Neural progenitor cell (in vitro differentiated cells): ENCODE measurements at regions not wholly inside any gene's neighbourhood (a gene's known extent, or its start where the extent isn't known, plus 50 kb on each side); places are given as distances from the start of the nearest gene placed in this dataset.

Experiments used
- DNase-seq: peaks from one replicate; pipeline ENCODE4 v3.0.0-alpha.2; 2016; ENCODE audit warnings: low spot score
- H2AFZ ChIP-seq: fragments of 200-600 bp; sonication (generic); replicated peaks from 2 replicates; pipeline ENCODE4 v1.6.1; 2016; ENCODE audit warnings: antibody characterized with exemption
- H3F3A ChIP-seq: fragments of 200-600 bp; sonication (generic); 2 replicates; pipeline ENCODE4 v1.6.1; 2016; ENCODE audit warnings: antibody characterized with exemption, low read depth
- H3K27ac ChIP-seq: fragments of 200-600 bp; sonication (generic); 2 replicates; pipeline ENCODE4 v1.5.1; 2016; ENCODE audit warnings: mild to moderate bottlenecking
- H3K27me3 ChIP-seq: fragments of 200-600 bp; sonication (generic); 2 replicates; pipeline ENCODE4 v1.6.1; 2016; ENCODE audit warnings: mild to moderate bottlenecking, moderate library complexity
- H3K36me3 ChIP-seq: fragments of 200-600 bp; sonication (generic); 2 replicates; pipeline ENCODE4 v1.5.1; 2016
- H3K4me1 ChIP-seq: fragments of 200-600 bp; sonication (generic); 2 replicates; pipeline ENCODE4 v1.6.1; 2016; ENCODE audit warnings: mixed run types
- H3K4me2 ChIP-seq: fragments of 200-600 bp; sonication (generic); 2 replicates; pipeline ENCODE4 v1.6.1; 2016
- H3K4me3 ChIP-seq: fragments of 200-600 bp; sonication (generic); 2 replicates; pipeline ENCODE4 v1.5.1; 2016
- H3K79me2 ChIP-seq: fragments of 200-600 bp; sonication (generic); 2 replicates; pipeline ENCODE4 v1.6.1; 2016; ENCODE audit warnings: low read depth
- H3K9ac ChIP-seq: fragments of 200-600 bp; sonication (generic); 2 replicates; pipeline ENCODE4 v1.6.1; 2016
- H3K9me3 ChIP-seq: fragments of 200-600 bp; sonication (generic); 2 replicates; pipeline ENCODE4 v1.5.1; 2016; ENCODE audit warnings: low read depth
- H4K20me1 ChIP-seq: fragments of 200-600 bp; sonication (generic); 2 replicates; pipeline ENCODE4 v1.6.1; 2016; ENCODE audit warnings: low read depth
- H3K27ac Mint-ChIP-seq: 3 replicates; pipeline ENCODE4 v1.8.0; 2021; ENCODE audit warnings: mixed read lengths
- H3K27me3 Mint-ChIP-seq: 2 replicates; pipeline ENCODE4 v1.8.0; 2022; ENCODE audit warnings: low read depth, mild to moderate bottlenecking, inconsistent platforms, moderate library complexity, mixed read lengths; ENCODE audit not compliant: insufficient read depth
- H3K36me3 Mint-ChIP-seq: 3 replicates; pipeline ENCODE4 v1.8.0; 2021; ENCODE audit warnings: mixed read lengths
- H3K4me1 Mint-ChIP-seq: 3 replicates; pipeline ENCODE4 v1.8.0; 2021; ENCODE audit warnings: mixed read lengths
- H3K4me3 Mint-ChIP-seq: 3 replicates; pipeline ENCODE4 v1.8.0; 2021; ENCODE audit warnings: mild to moderate bottlenecking, moderate library complexity, mixed read lengths
- H3K9me3 Mint-ChIP-seq: 3 replicates; pipeline ENCODE4 v1.8.0; 2020; ENCODE audit warnings: mixed read lengths
- CTCF ChIP-seq: fragments of 200-600 bp; sonication (generic); IDR thresholded peaks from 2 replicates; pipeline ENCODE4 v1.5.1; 2017; ENCODE audit warnings: antibody characterized with exemption, mild to moderate bottlenecking
- EZH2 ChIP-seq: fragments of 200-600 bp; sonication (generic); IDR thresholded peaks from 2 replicates; pipeline ENCODE4 v1.6.1; 2017; ENCODE audit warnings: antibody characterized with exemption, mild to moderate bottlenecking, moderate library complexity
- EZH2phosphoT487 ChIP-seq: fragments of 200-600 bp; sonication (generic); IDR thresholded peaks from 2 replicates; pipeline ENCODE4 v1.6.1; 2017; ENCODE audit warnings: antibody characterized with exemption

GRCh38 chr3:152056073-152056472 is 182.6 kb downstream of the SUCNR1 start:
- Histone ChIP-seq H3K36me3 (no peaks in the 10 kb centered on the region), H2AFZ (no peak overlapping the region), H3K9ac (no peak overlapping the region), H3K4me1 (peaks cover 10% of the 10 kb centered on the region), H3K4me2 (no peak overlapping the region), H4K20me1 (no peaks in the 10 kb centered on the region), H3K27me3 (no peaks in the 10 kb centered on the region), H3K27ac (no peak overlapping the region), H3K9me3 (no peaks in the 10 kb centered on the region), H3K79me2 (no peaks in the 10 kb centered on the region), H3K4me3 (no peak overlapping the region), H3F3A (peaks cover 6% of the 10 kb centered on the region)
- TF ChIP-seq EZH2 = no peak
- no peak for TF ChIP-seq EZH2phosphoT487
- TF ChIP-seq CTCF = no peak
- H3K4me3 Mint-ChIP-seq = no peak overlapping the region
- no peaks in the 10 kb centered on the region for H3K9me3 Mint-ChIP-seq
- no peaks in the 10 kb centered on the region for H3K4me1 Mint-ChIP-seq
- no peak for DNase-seq
- no peaks in the 10 kb centered on the region for H3K36me3 Mint-ChIP-seq
- H3K27ac Mint-ChIP-seq = no peak overlapping the region
- H3K27me3 Mint-ChIP-seq = no peaks in the 10 kb centered on the region

- TF ChIP-seq EZH2phosphoT487 = no peak
- no peak for TF ChIP-seq CTCF
- TF ChIP-seq EZH2 = no peak
- Histone ChIP-seq H3K36me3 (no peaks in the 10 kb centered on the region), H3K27ac (no peak overlapping the region), H3K4me3 (no peak overlapping the region), H2AFZ (no peak overlapping the region), H3K27me3 (no peaks in the 10 kb centered on the region), H3K79me2 (no peaks in the 10 kb centered on the region), H3F3A (peaks cover 9% of the 10 kb centered on the region), H3K4me2 (no peak overlapping the region), H3K9me3 (no peaks in the 10 kb centered on the region), H3K9ac (no peak overlapping the region), H3K4me1 (peaks cover 14% of the 10 kb centered on the region), H4K20me1 (no peaks in the 10 kb centered on the region)
- Mint-ChIP-seq H3K4me1 (no peaks in the 10 kb centered on the region), H3K27ac (no peak overlapping the region), H3K4me3 (no peak overlapping the region), H3K36me3 (no peaks in the 10 kb centered on the region), H3K27me3 (no peaks in the 10 kb centered on the region), H3K9me3 (no peaks in the 10 kb centered on the region)
- DNase-seq = no peak
These were observed 183.0 kb downstream of the SUCNR1 start for GRCh38 chr3:152056481-152056880.

- no peaks in the 10 kb centered on the region for H3K27me3 ChIP-seq
- no peaks in the 10 kb centered on the region for H3K9me3 ChIP-seq
- H3K36me3 ChIP-seq = no peaks in the 10 kb centered on the region
- DNase-seq = no peak
- peaks cover 9% of the 10 kb centered on the region for H3F3A ChIP-seq
- no peak overlapping the region for H3K4me2 ChIP-seq
- Mint-ChIP-seq H3K27ac (no peak overlapping the region), H3K36me3 (no peaks in the 10 kb centered on the region), H3K9me3 (no peaks in the 10 kb centered on the region), H3K4me3 (no peak overlapping the region), H3K4me1 (no peaks in the 10 kb centered on the region), H3K27me3 (no peaks in the 10 kb centered on the region)
- H3K4me3 ChIP-seq = no peak overlapping the region
- H3K27ac ChIP-seq = no peak overlapping the region
- H4K20me1 ChIP-seq = no peaks in the 10 kb centered on the region
- H2AFZ ChIP-seq = no peak overlapping the region
- no peak overlapping the region for H3K9ac ChIP-seq
- H3K79me2 ChIP-seq = no peaks in the 10 kb centered on the region
- TF ChIP-seq EZH2 (no peak), EZH2phosphoT487 (no peak), CTCF (no peak)
- H3K4me1 ChIP-seq = peaks cover 14% of the 10 kb centered on the region
These were observed 183.5 kb downstream of the SUCNR1 start for GRCh38 chr3:152056987-152057386.
